ENCODE measurements at regions not wholly inside any gene's neighbourhood (a gene's known extent, or its start where the extent isn't known, plus 50 kb on each side); places are given as distances from the start of the nearest gene placed in this dataset.

- no peak for TF ChIP-seq EZH2 (IDR thresholded peaks at IDR 0.05; ENCODE audit: borderline replicate concordance, insufficient read depth, low read length, poor library complexity, severe bottlenecking)
- TF ChIP-seq RAD21 (conservative IDR thresholded peaks at IDR 0.05), result no peak
- TF ChIP-seq, protein P1, sequence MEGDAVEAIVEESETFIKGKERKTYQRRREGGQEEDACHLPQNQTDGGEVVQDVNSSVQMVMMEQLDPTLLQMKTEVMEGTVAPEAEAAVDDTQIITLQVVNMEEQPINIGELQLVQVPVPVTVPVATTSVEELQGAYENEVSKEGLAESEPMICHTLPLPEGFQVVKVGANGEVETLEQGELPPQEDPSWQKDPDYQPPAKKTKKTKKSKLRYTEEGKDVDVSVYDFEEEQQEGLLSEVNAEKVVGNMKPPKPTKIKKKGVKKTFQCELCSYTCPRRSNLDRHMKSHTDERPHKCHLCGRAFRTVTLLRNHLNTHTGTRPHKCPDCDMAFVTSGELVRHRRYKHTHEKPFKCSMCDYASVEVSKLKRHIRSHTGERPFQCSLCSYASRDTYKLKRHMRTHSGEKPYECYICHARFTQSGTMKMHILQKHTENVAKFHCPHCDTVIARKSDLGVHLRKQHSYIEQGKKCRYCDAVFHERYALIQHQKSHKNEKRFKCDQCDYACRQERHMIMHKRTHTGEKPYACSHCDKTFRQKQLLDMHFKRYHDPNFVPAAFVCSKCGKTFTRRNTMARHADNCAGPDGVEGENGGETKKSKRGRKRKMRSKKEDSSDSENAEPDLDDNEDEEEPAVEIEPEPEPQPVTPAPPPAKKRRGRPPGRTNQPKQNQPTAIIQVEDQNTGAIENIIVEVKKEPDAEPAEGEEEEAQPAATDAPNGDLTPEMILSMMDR (IDR thresholded peaks at IDR 0.05; ENCODE audit: poor library complexity, severe bottlenecking), result no peak
- TF ChIP-seq EP300 (conservative IDR thresholded peaks at IDR 0.05; ENCODE audit: poor library complexity, severe bottlenecking), result no peak
These were observed 210.9 kb downstream of the INHBA start for GRCh38 chr7:41491883-41492471.

All from neural cell (in vitro differentiated cells).